GM21717 (cell line): ENCODE measurements at regions not wholly inside any gene's neighbourhood (a gene's known extent, or its start where the extent isn't known, plus 50 kb on each side); places are given as distances from the start of the nearest gene placed in this dataset.
"Not testable (repeated sequence)": the region's sequence is repeated elsewhere in the genome, so short reads cannot be mapped to it uniquely, and the experiment has no call there.

Experiments
- ATAC-seq: cut with Tn5 transposase; IDR thresholded peaks from one replicate; pipeline ENCODE4 v1.9.1; 2021; ENCODE audit warnings: mild to moderate bottlenecking, moderate library complexity; ENCODE audit not compliant: unreplicated experiment

DNA sequence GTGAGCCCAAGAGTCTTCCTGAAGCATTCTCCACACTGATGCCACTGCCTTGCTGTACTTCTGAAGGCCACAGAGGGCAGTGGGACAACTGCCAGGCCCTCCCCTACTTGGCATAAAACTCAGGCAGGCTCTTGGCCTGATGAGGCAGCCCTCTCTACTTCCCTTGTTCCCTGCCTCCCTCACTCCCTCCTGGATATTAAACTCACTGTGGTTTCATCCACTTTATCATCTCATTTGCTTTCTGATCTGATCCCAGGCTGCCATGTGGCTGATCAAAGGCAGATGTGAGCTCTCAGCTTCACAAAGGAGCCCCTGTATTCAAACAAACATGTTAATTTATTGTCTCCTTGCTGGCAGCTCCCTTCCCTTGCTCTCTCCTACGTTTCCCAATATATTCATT, 533.5 kb downstream of the IGSF11 start:
- ATAC-seq, result no peak

DNA sequence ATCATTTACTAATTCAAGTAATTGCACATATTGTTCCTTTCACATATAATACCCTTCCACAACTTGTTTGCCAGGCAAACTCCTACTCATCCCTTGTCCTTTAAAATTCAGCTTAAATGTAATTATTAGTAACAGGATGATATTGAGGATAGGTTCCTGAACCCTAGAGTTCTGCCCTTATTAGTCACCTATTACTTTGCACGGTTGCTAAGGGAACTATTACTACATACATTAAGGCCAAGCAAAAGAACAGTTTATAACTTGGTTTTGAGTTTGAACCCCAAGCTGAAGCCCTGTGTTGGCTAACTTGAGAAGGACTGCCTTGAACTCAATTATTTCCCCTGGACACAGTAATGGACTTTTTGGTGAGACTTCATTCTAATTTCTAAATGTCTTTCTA, 529.7 kb downstream of the IGSF11 start:
- no peak for ATAC-seq

DNA sequence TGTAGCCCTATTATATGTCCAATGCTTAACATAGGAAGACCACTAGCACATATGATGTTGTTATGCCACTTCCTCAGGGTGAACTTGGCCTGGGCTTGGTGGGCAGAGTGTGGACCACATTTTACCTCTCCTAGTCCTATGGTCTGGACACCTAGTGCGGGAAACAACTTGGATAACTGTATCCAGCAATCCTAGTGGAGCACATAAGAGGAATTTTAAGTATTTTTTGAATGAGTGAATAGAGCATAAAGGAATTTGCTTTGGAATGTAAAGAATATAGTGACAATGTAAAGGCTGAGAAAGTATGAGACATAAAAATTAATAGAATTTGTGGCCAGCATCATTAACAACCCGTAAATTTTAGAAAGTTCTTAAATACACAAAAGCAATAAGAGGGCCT, 528.9 kb downstream of the IGSF11 start:
- no peak for ATAC-seq

DNA sequence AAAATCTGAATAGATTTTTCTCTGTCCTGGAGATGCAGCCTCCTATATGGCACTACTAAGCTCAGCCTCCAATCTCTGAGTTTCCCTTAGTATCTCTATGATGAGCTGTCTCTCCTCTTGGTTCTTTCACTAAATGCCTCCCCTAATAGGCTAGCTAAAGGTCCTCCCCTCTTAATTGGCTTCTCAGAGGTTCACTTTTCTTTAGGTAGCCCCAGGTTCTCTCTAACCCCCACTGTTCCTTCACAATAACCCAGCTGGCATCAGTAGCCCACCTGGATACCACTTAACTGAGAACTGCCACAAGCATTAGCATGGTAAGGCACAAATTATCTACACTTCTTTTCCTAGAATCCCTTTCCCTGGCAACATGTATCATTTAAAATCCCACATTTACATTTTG, 523.2 kb downstream of the IGSF11 start:
- no peak for ATAC-seq

DNA sequence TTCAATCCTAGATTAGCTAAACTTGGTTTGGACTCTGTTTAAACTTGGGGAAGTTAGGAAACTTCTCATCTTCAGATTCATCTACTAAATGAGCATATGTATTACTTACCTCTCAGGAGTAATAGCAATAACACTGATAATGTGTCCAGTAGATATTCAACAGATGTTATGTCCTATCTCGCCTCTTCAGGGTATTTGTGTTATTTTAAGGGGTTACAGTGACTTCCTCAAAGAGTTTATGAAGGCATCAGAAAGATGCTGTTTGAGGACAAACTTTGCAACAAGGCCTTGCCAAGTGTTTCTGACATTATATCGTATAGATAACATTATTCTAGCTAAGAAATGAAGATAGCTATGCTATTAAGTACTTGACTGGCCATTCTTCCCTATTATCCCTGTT, 522.3 kb downstream of the IGSF11 start:
- no peak for ATAC-seq

DNA sequence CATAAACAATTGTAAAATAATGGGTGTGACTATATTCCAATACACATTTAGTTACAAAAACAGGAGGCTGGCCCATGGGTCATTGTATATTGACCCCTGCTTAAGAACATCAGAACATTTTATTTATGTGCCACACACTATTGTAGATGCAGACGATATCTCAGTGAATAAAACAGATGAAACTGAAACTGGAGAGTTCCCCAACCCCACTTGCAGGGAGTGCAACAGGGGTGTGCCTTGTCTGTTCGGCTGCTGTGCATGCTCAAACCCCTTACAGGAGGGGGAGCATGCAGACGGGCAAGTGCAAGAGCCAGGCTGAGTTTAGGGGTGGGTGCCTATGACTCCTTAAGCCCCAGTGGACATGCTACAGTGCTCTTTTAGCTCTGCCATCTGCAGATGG, 509.6 kb downstream of the IGSF11 start:
- peak; percentile 56 for ATAC-seq

DNA sequence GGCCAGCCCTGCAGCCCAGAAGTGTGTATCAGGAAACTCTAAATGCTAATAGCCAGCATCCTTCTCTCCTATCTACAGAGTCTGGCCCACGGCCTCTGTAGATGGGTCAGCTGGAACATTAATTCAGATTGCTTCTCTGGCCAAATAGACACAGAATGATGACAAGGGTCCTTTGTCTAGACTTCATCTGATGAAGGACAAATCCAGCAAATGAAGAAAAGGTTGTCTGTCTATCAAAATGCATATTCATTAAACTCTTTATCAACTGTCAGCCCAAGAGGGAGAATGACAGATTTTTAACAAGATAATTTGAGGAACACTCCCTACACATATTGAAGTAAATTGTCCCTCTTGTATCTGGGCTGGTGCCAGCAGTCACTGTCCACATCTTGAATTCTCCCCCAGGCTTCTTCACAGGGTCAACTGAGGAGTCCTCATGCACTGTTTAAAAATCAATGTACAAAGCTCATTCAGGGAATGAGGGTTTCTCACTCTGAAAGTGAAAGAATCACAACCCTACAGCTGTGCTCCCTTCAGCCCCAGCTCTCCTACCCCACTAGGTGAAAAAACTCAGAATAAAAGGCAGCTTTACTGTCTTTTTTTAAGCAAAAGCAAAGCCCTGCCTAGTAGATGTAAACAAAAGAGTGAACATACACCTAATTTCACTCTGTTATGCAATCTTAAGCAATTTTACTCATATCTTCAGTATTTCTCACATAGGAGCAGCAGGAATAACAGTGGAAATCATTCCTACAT, 507.7 kb downstream of the IGSF11 start:
- ATAC-seq, result peak; percentile 92

DNA sequence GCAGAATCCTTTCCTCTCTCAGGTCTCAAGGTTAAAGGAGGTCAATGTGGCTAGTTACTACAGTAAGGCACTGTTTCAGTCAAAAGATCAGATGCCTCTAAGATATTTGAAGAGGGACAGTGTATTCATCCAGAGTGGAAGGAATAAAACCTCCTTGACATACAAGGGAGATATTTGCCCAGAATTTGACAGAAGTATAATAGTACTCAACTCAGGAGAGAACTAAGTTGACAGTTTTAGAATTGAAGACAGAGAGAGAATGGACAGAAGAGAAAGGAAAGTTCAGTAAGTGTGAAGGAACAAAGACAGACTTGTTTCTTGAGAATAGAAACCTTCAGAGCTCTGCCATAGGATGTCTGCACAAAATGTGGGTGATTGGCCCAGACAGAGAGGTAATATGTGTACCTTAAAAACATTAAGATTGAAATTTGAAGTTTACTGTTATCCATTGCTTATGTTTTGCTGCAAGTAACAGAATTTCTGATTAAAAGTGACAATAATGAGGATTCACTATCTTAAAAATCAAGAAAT, 507.1 kb downstream of the IGSF11 start:
- ATAC-seq, result no peak

DNA sequence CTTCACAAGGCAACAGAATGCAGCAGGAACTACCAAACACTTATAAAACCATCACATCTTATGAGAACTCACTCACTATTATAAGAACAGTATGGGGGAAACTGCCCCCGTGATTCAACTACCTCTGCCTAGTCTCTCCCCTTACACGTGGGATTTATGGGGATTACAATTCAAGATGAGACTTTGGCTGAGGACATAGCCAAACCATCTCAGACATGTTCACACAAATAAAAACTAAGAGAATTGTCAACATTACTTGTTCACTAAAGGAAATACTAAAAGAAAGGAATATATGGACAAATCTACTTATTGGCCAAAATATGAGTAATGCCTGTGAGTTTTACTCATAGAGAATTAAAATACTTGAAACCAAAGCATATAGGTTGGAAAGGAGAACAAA, 505.1 kb downstream of the IGSF11 start:
- ATAC-seq, result no peak

DNA sequence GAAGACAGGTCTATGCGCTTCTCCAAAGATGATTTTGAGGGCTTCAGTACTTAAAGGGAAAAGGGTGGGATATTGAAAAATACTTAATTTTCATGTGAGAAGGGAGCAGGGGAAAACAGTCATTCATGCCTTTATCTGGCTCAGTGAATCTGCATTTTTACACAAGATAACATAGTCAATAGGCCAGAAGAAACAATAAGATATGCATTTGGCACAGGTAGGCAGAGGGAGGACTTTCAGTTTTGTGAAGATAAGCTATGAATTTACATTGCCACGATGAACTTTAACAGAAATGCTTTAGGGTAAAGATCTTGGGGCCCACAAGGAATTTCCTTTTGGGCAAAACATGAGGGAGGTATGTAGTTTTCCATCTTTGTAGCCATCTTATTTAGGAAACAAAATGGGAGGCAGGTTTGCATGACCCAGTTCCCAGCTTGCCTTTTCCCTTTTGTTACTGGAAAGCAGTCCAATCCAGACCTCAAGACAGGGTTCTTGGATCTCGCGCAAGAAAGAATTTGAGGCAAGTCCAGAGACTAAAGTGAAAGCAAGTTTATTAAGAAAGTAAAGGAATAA, 504.2 kb downstream of the IGSF11 start:
- no peak for ATAC-seq

DNA sequence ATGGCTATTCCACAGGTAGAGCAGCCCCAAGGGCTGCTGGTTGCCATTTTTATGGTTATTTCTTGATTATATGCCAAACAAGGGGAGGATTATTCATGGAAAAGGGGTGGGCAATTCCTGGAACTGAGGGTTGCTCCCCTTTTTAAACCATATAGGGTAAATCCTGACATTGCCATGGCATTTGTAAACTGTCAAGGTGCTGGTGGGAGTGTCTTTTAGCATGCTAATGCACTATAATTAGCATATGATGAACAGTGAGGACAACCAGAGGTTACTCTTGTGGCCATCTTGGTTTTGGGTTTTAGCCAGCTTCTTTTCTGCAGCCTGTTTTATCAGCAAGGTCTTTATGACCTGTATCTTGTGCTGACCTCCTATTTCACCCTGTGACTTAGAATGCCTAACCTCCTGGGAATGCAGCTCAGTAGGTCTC, 503.7 kb downstream of the IGSF11 start:
- not testable (repeated sequence) for ATAC-seq

DNA sequence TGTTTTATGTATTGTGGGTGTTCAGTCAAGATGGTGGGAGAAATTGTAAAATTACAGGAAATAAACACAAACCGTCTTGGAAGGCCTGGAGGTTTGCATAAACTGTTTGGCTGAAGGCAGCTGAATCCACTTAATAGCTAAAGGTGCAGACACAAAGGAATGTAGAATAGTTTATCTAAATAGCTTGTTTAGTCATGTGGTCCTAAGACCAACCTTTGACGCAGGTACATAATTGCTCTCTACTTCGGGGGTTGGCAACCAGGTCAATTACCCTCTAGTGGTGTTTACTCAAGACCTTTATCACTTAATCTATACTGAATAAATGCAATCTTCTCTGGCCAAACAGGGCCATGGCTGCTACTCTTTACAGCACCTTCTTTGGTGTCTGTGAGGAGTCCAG, 502.8 kb downstream of the IGSF11 start:
- ATAC-seq, result no peak

DNA sequence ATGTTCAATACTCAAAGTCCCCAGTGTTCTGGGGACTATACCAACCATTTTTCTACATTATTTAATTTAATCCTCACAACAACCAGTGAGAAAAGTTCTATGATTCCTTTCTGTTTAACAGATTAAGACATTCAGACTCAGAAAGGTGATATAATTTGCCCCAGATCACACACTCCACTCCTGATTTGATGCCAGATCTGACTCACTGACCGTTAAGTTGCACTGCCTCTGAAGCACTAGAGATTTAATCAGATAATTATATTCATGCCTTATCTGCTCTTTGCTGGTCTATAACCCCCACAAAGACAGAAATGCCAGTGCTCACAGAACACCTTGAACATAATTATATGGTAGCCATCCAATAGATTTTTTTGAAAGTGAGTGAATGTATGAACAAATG, 501.0 kb downstream of the IGSF11 start:
- no peak for ATAC-seq

DNA sequence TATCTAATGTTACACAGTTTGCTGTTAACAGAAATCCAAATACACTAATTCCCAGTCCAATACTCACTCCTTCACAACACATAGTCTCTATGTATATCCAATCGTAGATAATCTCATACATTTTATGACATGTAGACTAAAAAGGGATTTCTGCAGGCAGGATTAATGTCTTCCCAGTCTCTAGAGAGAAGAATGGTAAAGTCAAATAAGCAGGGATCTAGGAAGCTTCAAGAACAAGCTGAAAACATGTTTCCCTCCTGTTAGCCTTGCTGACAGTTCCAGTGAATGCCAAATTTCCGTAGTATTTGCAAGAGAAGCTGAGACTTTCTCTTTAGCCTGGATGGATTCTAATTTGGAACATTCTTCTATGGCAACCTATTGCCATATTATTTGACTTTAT, 500.1 kb downstream of the IGSF11 start:
- ATAC-seq, result no peak

DNA sequence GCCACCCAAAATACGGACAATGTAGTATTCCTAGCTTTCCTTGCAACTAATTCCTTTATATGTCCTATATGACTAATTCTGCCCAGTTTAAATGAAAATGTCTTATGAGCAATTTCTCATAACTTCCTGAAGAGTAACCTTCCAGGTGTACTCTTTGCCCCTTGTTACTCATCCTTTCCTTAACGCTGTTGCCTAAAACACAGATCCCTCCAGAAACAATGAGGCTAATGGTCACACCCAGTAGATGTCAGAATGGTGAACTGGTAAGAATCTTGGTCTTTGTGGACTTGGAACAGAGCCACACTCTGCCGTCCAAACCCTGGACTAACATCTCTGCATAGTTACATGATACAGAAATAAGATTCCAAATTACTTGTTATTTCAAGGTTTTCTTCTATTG, 497.9 kb downstream of the IGSF11 start:
- ATAC-seq, result no peak

DNA sequence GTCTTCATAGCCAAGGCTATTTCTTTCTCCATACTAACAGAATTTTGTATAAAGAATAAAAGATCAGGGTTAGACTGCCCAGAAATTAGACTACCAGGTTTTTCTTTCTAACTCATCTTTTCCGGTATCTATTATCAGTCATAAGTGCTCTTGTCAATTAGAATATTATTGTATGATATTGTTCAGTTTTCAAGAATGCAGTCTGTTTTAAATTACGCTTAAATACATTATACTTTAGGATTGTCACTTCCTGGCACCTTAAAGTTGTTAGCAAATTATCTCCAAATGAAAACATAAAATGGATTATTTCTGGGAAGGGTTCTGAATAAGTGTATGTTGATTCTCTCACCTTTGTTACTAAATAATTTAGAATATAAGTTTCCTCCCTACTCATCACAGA, 497.2 kb downstream of the IGSF11 start:
- no peak for ATAC-seq

DNA sequence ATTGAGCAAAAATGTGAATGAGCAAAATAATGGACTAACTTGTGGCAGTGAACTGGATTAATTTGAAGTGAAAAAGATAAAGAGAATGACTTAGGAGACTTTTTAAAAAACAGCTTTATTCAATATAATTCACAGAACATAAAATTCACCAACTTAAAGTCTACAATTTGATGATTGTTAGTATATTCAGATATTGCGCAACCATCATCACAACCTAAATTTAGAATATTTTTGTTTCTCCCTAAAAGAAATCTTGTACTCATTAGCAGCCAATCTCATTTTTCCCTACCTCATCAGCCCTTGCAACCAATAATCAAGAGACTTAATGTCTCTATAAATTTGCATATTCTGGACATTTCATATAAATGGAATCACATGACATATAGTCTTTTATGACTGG, 496.5 kb downstream of the IGSF11 start:
- no peak for ATAC-seq

DNA sequence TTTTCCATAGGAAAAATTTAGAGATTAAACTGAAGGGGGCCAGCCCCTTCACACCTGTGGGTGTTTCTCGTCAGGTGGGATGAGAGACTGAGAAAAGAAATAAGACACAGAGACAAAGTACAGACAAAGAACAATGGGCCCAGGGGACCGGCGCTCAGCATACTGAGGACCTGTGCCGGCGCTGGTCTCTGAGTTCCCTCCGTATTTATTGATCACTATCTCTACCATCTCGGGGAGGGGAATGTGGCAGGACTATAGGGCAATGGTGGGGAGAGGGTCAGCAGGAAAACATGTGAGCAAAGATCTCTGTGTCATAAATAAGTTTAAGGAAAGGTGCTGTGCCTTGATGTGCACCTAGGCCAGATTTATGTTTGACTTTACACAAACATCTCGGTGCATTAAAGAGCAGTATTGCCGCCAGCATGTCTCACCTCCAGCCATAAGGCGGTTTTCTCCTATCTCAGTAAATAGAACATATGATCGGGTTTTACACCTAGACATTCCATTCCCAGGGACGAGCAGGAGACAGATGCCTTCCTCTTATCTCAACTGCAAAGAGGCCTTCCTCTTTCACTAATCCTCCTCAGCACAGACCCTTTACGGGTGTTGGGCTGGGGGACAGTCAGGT, 494.7 kb downstream of the IGSF11 start:
- not testable (repeated sequence) for ATAC-seq

DNA sequence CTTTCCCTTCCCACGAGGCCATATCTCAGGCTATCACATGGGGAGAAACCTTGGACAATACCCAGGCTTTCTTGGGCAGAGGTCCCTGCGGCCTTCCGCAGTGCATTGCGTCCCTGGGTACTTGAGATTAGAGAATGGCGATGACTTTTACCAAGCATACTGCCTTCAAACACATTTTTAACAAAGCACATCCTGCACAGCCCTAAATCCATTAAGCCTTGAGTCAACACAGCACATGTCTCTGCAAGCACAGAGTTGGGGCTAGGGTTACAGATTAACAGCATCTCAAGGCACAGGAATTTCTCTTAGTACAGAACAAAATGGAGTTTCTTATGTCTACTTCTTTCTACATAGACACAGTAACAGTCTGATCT, 494.2 kb downstream of the IGSF11 start:
- not testable (repeated sequence) for ATAC-seq

DNA sequence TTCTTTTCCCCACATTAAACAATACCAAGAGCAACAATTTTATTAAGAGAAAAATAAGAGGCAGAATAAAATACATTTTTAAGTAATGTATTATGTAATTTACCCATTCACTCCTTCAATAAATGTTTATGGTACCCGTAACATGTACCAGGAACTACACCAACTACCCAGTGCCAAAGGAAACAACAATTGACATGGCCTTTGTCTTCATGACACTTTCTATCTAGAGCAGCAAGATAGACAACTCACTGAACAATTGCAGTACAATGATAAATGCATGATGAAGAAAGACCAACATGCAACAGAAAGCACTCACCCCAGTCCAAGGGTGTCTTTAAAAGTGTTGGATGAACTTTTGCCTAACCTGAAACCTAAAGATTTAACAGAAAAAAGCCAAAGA, 493.8 kb downstream of the IGSF11 start:
- ATAC-seq, result no peak

DNA sequence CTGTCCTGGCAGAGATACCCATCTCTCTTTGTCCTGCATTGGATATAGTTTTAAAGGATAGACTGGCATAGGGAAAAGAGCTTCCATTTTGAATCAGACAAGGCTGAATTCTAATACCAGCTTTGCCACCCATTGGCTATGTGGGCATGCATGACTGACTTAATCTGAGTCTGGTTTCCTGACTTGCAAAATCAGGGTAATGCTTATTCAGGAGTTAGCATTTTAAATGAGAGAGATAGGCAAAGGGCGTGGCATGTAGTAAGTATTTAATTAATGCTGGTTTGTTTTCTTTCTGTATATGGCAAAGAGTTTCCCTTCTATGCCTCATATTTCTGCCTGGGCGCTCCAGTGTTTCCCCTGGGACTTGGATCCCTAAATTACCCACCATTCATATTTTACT, 492.9 kb downstream of the IGSF11 start:
- ATAC-seq, result no peak

DNA sequence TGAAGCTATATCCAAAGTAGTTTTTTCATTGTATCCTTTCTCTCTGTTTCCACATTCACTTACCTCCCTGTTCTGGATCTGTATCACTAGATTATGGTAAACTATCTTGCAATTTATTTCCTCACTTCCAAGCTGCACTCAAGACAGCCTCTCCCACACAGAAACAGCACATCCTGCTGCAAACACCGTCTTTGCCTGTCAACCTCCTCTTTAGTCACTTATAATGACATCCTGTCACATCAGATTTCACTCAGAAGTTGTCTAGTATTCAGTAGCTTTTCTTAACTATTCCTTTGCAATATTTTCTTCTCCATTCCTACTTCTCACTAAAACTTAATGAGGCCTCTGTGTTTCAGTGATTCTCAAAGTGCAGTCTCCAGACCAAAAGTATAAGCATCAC, 490.8 kb downstream of the IGSF11 start:
- no peak for ATAC-seq
